ACC112 (cell line): ENCODE measurements at regions not wholly inside any gene's neighbourhood (a gene's known extent, or its start where the extent isn't known, plus 50 kb on each side); places are given as distances from the start of the nearest gene placed in this dataset.

Source experiments
- H2AFZ ChIP-seq: fragments of 200-600 bp; sonication (generic); one replicate; pipeline ENCODE4 v1.6.0; 2017; ENCODE audit warnings: antibody characterized with exemption, low read length; ENCODE audit not compliant: unreplicated experiment
- H3K27ac ChIP-seq: fragments of 200-600 bp; sonication (generic); 2 replicates; pipeline ENCODE4 v1.5.1; 2014; ENCODE audit warnings: low read depth, mild to moderate bottlenecking, antibody characterized with exemption, low read length, moderate library complexity
- H3K27me3 ChIP-seq: fragments of 200-600 bp; sonication (generic); 2 replicates; pipeline ENCODE4 v1.6.1; 2014; ENCODE audit warnings: mild to moderate bottlenecking, antibody characterized with exemption, low read length, moderate library complexity, mixed read lengths; ENCODE audit not compliant: insufficient read depth
- H3K36me3 ChIP-seq: fragments of 200-600 bp; sonication (generic); 2 replicates; pipeline ENCODE4 v1.6.1; 2016; ENCODE audit warnings: mild to moderate bottlenecking, antibody characterized with exemption, low read length, moderate library complexity, mixed read lengths; ENCODE audit not compliant: insufficient read depth
- H3K4me1 ChIP-seq: fragments of 200-600 bp; sonication (generic); one replicate; pipeline ENCODE4 v1.6.1; 2016; ENCODE audit warnings: low read length, mixed read lengths; ENCODE audit not compliant: insufficient read depth, unreplicated experiment, control insufficient read depth
- H3K4me3 ChIP-seq: fragments of 200-600 bp; sonication (generic); 2 replicates; pipeline ENCODE4 v1.5.1; 2014; ENCODE audit warnings: mild to moderate bottlenecking, low read depth, low read length
- H3K79me2 ChIP-seq: fragments of 200-600 bp; sonication (generic); one replicate; pipeline ENCODE4 v1.6.0; 2016; ENCODE audit warnings: low read length; ENCODE audit not compliant: control insufficient read depth, unreplicated experiment, insufficient read depth

DNA sequence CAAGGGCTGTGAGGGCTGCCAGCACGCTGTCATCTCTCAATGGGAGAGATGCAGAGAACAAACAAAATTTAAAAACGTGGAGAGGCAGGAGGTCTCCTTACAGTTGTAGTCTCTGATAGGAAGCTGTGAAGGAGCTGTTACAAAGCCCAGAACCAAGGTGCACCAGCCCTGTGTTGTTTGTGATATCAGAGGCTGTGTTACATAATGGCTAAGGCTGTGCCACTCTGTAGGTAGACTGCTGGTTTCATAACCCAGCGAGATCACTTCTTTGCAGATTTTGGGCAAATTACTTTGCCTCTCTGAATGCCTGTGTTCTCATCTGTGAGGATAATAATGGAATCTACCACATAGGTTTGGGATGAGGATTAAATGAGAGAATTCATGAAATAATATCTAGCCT lies 1480.7 kb upstream of the WWC1 start:
- H3K27ac ChIP-seq = no peak overlapping the region
- H3K79me2 ChIP-seq = no peaks in the 10 kb centered on the region
- H2AFZ ChIP-seq = no peak overlapping the region
- no peaks in the 10 kb centered on the region for H3K4me1 ChIP-seq
- H3K4me3 ChIP-seq = no peak overlapping the region
- H3K27me3 ChIP-seq = no peaks in the 10 kb centered on the region
- no peaks in the 10 kb centered on the region for H3K36me3 ChIP-seq

DNA sequence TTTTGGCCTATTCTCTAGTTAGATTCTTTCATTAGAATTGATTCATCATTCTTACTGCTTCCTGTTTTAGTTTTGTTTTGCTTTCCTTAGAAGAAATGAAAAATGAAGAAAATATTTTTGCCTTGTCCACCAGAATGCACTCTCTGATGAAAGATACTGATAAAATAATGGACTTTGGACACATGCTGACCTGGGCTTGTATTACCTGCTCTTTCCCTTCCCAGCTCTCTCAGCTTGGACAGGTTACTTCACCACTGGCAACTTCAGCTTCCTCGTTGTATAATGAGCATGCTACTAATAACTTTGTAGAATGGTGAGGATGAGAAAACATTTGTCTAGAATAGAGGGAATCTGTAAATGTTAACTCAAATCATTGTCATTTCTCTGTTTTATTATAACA lies 1468.1 kb upstream of the WWC1 start:
- no peak overlapping the region for H3K27ac ChIP-seq
- H3K4me3 ChIP-seq = no peak overlapping the region
- no peaks in the 10 kb centered on the region for H3K27me3 ChIP-seq
- H3K79me2 ChIP-seq = no peaks in the 10 kb centered on the region
- H2AFZ ChIP-seq = no peak overlapping the region
- H3K36me3 ChIP-seq = no peaks in the 10 kb centered on the region
- no peaks in the 10 kb centered on the region for H3K4me1 ChIP-seq

DNA sequence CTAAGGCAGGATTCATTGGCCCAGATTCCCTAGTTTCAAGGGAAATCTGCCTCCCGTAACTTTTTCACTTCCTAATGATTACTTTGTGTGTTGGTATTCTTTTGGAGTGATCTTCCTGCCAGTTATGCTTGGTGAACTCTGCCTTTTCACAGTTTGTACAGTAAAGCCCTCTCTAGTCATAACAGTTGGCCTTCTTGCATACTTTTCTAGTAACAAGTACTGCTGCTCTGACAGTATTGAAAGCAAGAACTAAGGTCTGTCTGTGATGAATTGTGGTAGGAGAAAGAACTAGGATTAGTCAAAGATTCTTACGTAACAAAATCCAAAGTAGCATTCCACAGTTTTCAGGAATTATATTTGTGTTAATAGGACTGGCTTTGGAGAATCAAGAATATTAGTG lies 1457.2 kb upstream of the WWC1 start:
- Histone ChIP-seq H3K4me1 (no peaks in the 10 kb centered on the region), H3K4me3 (no peak overlapping the region), H3K27ac (no peak overlapping the region), H2AFZ (no peak overlapping the region), H3K36me3 (no peaks in the 10 kb centered on the region), H3K79me2 (no peaks in the 10 kb centered on the region), H3K27me3 (no peaks in the 10 kb centered on the region)

DNA sequence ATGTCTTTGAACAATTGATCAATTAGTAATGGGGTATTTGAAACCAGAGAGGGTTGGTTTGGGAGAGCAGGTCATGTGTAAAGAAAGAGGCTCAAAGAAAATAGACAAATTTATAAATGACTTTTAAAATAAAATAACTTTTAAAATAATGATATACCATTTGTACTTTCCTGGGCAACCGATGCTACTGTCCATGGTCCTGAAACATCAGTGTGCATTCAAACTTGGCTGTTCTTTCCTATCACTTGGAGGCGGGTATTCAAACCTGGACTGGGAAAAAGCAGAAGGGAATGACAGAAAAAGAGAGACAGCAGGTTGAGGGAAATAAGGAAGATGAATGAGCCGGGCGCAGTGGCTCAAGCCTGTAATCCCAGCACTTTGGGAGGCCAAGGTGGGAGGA lies 1446.4 kb upstream of the WWC1 start:
- no peak overlapping the region for H2AFZ ChIP-seq
- H3K79me2 ChIP-seq = no peaks in the 10 kb centered on the region
- no peak overlapping the region for H3K4me3 ChIP-seq
- H3K27ac ChIP-seq = no peak overlapping the region
- no peaks in the 10 kb centered on the region for H3K36me3 ChIP-seq
- no peaks in the 10 kb centered on the region for H3K27me3 ChIP-seq
- no peaks in the 10 kb centered on the region for H3K4me1 ChIP-seq

DNA sequence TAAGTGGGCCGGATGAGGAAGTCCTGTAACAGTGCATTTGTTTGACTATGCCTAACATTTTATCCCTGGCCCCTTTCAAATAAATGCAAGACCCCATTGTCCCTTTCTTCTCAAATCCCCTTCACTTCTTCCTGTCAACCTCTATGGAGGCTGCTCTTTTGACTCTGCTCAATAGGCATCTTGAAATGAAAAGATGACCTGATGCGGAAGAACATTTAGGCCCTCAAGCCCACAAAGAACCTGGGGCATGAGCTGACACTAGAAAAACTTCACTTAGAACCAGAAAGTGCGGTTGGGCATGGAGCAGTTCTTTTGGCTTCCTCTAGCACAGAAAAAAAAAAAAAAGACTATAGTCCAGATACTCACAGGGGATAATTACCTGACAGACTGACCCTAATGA lies 1434.7 kb upstream of the WWC1 start:
- Histone ChIP-seq H3K27ac (no peak overlapping the region), H3K27me3 (no peaks in the 10 kb centered on the region), H2AFZ (no peak overlapping the region), H3K36me3 (no peaks in the 10 kb centered on the region), H3K4me1 (no peaks in the 10 kb centered on the region), H3K4me3 (no peak overlapping the region), H3K79me2 (no peaks in the 10 kb centered on the region)

DNA sequence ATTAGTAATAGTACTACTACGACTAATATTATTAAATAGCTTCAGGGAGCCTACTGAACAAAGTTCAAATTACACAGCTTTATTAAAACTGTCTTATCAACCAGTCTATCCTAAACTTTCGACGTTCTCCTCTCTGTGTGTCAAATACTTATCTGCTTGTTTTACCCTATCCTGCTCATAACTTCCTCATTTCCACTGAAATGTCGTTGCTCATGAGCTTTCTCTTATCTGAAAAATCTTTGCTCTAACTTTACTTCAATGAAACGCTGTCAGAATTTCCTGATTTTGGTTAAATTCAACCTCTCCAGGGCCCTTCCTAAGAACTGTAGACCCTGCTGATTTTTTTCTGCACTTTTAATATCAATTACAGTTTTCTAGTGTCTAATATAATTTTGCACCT lies 1431.0 kb upstream of the WWC1 start:
- no peaks in the 10 kb centered on the region for H3K4me1 ChIP-seq
- no peak overlapping the region for H3K27ac ChIP-seq
- no peaks in the 10 kb centered on the region for H3K36me3 ChIP-seq
- no peak overlapping the region for H3K4me3 ChIP-seq
- no peak overlapping the region for H2AFZ ChIP-seq
- H3K79me2 ChIP-seq = no peaks in the 10 kb centered on the region
- no peaks in the 10 kb centered on the region for H3K27me3 ChIP-seq

DNA sequence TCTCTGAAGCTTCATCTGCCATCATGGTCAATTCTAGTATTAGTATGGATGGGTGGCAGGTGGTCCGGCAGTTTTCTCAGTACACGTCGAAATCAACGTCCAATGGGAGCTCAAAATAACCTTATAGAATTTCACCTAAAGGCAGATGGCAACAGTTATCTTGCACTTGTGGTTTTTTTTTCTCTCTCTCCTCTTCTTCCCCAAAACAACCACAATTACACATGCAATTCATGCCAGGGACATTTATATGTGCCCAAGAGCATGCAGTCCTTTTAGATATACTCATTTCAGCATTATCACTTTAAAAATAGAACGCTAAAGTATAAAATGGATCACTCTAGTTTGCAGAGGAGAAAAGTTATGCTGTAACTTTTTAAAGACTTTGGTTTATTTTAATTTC lies 1428.9 kb upstream of the WWC1 start:
- no peaks in the 10 kb centered on the region for H3K27me3 ChIP-seq
- no peaks in the 10 kb centered on the region for H3K4me1 ChIP-seq
- H3K36me3 ChIP-seq = no peaks in the 10 kb centered on the region
- no peak overlapping the region for H2AFZ ChIP-seq
- H3K27ac ChIP-seq = no peak overlapping the region
- no peak overlapping the region for H3K4me3 ChIP-seq
- H3K79me2 ChIP-seq = no peaks in the 10 kb centered on the region

DNA sequence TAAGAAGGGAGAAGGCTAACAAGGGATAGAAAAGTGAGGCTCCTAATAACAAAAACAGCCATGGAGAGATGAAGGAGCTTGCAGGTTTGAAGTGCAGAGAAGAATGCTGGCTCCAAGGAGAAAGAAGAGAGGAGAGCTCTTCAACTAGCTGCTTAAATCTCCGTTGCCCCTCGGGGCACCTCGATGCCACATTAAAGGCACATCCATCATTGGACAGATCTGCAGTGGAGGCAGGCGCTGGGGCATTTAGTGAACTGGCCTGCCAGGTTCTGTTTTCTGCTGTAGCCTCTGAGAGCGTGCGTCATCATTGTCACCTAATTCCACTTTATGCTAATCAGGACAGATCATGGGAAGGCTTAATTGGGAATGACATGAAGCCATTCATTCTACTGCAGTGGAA lies 1426.2 kb upstream of the WWC1 start:
- H3K79me2 ChIP-seq = no peaks in the 10 kb centered on the region
- H3K36me3 ChIP-seq = no peaks in the 10 kb centered on the region
- no peak overlapping the region for H3K27ac ChIP-seq
- H3K4me3 ChIP-seq = no peak overlapping the region
- H2AFZ ChIP-seq = no peak overlapping the region
- no peaks in the 10 kb centered on the region for H3K4me1 ChIP-seq
- no peaks in the 10 kb centered on the region for H3K27me3 ChIP-seq

DNA sequence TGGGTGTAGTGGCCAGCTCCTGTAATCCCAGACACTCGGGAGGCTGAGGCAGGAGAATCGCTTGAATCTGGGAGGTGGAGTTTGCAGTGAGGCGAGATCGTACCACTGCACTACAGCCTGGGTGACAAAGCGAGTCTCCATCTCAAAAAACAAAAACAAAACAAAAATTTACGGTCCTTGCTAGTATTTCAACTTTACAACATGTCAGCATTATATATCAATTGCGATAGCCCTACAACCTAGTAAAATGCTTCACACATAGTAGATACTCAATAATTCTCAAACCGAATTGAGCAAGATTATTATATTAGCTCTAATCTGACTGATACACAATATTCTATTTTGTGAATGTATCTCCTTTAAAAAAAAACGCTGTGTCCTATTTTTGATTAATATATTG lies 1411.0 kb upstream of the WWC1 start:
- Histone ChIP-seq H3K4me1 (no peaks in the 10 kb centered on the region), H2AFZ (no peak overlapping the region), H3K27me3 (no peaks in the 10 kb centered on the region), H3K27ac (no peak overlapping the region), H3K36me3 (no peaks in the 10 kb centered on the region), H3K79me2 (no peaks in the 10 kb centered on the region), H3K4me3 (no peak overlapping the region)

DNA sequence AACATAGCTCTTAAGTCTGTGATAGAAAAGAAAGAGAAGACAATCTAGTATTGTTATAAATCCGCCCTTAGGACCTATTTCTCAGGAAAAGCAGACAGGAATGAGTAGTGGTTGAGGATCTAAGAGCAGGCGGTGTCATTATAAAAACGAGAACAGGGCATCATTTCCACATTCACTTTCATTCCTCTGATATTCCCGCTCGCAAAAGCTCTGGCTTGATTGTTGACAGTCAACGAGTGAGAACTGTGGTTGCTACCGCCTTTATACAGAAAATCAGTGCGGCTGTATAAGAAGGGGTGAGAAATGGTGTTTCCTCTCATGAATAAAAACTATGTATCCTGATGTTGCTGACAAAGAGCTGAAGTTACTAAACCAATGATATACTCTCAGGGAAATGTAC lies 1409.6 kb upstream of the WWC1 start:
- Histone ChIP-seq H3K36me3 (no peaks in the 10 kb centered on the region), H2AFZ (no peak overlapping the region), H3K4me1 (no peaks in the 10 kb centered on the region), H3K4me3 (no peak overlapping the region), H3K79me2 (no peaks in the 10 kb centered on the region), H3K27ac (no peak overlapping the region), H3K27me3 (no peaks in the 10 kb centered on the region)

DNA sequence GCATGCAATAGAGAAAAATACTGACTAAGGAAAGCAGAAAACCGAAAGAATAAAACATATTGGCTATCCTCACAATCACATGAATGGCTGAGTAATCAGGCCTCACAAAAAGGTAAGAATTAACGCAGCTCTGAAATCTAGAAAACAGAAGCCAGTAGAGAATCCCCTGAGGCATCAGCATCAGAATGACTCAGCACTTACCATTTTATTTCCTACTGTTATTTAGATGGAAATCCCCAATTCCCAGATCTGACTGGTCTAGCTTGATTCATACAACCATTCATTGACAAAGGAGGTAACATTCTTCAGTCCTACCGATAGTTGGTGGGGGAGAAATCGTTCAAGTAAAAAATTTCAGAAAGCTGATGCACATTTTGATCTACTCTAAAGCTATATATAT lies 1408.4 kb upstream of the WWC1 start:
- no peak overlapping the region for H2AFZ ChIP-seq
- H3K79me2 ChIP-seq = no peaks in the 10 kb centered on the region
- H3K4me1 ChIP-seq = no peaks in the 10 kb centered on the region
- no peak overlapping the region for H3K4me3 ChIP-seq
- no peaks in the 10 kb centered on the region for H3K36me3 ChIP-seq
- no peak overlapping the region for H3K27ac ChIP-seq
- no peaks in the 10 kb centered on the region for H3K27me3 ChIP-seq

DNA sequence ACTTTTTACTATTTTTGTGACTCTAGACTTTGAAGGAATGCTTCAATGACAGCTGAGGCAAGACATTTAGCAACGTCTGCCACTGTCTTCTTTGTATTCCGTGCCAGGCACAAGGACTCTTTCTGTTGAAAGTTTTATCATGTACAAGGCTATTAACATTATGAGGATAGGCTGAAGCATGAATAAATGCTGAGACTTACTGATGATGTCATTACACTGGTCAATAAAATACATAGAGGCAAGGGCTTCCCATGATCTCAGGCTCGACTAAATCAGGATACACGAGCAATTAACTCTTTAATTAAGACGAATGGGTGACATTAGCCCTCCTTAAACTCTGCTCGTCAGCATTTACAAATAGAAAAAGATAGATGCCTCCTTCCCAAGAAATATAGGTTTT lies 1393.3 kb upstream of the WWC1 start:
- H3K79me2 ChIP-seq = no peaks in the 10 kb centered on the region
- H3K4me3 ChIP-seq = no peak overlapping the region
- H3K4me1 ChIP-seq = no peaks in the 10 kb centered on the region
- no peaks in the 10 kb centered on the region for H3K27me3 ChIP-seq
- H3K36me3 ChIP-seq = no peaks in the 10 kb centered on the region
- H3K27ac ChIP-seq = no peak overlapping the region
- H2AFZ ChIP-seq = no peak overlapping the region
